Neural cell (in vitro differentiated cells): ENCODE measurements at regions not wholly inside any gene's neighbourhood (a gene's known extent, or its start where the extent isn't known, plus 50 kb on each side); places are given as distances from the start of the nearest gene placed in this dataset.

Experiments
- H2AFZ ChIP-seq: fragments of 200-600, 300-800 bp; sonication (generic), shearing (Covaris generic); 2 replicates; pipeline ENCODE4 v1.6.0; 2014; ENCODE audit warnings: low read depth, mild to moderate bottlenecking, antibody characterized with exemption, low read length, moderate library complexity
- H3F3A ChIP-seq: fragments of 200-600 bp; shearing (Covaris generic); 2 replicates; pipeline ENCODE4 v1.6.1; 2016; ENCODE audit warnings: mild to moderate bottlenecking, moderate library complexity, mixed read lengths, antibody characterized with exemption, low read length; ENCODE audit not compliant: insufficient read depth, poor library complexity, severe bottlenecking
- H3K27ac ChIP-seq: fragments of 200-600, 300-800 bp; sonication (generic), shearing (Covaris generic); 2 replicates; pipeline ENCODE4 v1.5.1; 2014; ENCODE audit warnings: mild to moderate bottlenecking, low read length, moderate library complexity
- H3K27me3 ChIP-seq: fragments of 300-800, 200-600 bp; sonication (generic), shearing (Covaris generic); 2 replicates; pipeline ENCODE4 v1.6.0; 2014; ENCODE audit warnings: mild to moderate bottlenecking, low read depth, low read length, moderate library complexity; ENCODE audit not compliant: insufficient read depth
- H3K36me3 ChIP-seq: fragments of 300-800, 200-600 bp; sonication (generic), shearing (Covaris generic); 2 replicates; pipeline ENCODE4 v1.5.1; 2014; ENCODE audit warnings: mild to moderate bottlenecking, antibody characterized with exemption, low read length, moderate library complexity; ENCODE audit not compliant: insufficient read depth
- H3K4me2 ChIP-seq: fragments of 300-800, 200-600 bp; sonication (generic), shearing (Covaris generic); 2 replicates; pipeline ENCODE4 v1.6.0; 2014; ENCODE audit warnings: mild to moderate bottlenecking, low read length
- H3K4me3 ChIP-seq: fragments of 300-800, 200-600 bp; sonication (generic), shearing (Covaris generic); 2 replicates; pipeline ENCODE4 v1.5.1; 2014; ENCODE audit warnings: mild to moderate bottlenecking, low read length, moderate library complexity
- H3K79me2 ChIP-seq: fragments of 200-600 bp; shearing (Covaris generic); replicated peaks from 2 replicates; pipeline ENCODE4 v1.6.0; 2014; ENCODE audit warnings: mild to moderate bottlenecking, low read length, moderate library complexity; ENCODE audit not compliant: insufficient read depth
- H3K9ac ChIP-seq: fragments of 300-800, 200-600 bp; sonication (generic), shearing (Covaris generic); 2 replicates; pipeline ENCODE4 v1.6.1; 2016; ENCODE audit warnings: mild to moderate bottlenecking, low read length, mixed read lengths
- H3K9me2 ChIP-seq: fragments of 200-600 bp; shearing (Covaris generic); 2 replicates; pipeline ENCODE4 v1.6.1; 2016; ENCODE audit warnings: mild to moderate bottlenecking, low read length, mixed read lengths; ENCODE audit not compliant: insufficient read depth
- H3K9me3 ChIP-seq: fragments of 200-600, 300-800 bp; sonication (generic), shearing (Covaris generic); 2 replicates; pipeline ENCODE4 v1.6.1; 2016; ENCODE audit warnings: mild to moderate bottlenecking, mixed run types, low read length, moderate library complexity, mixed read lengths
- H4K20me1 ChIP-seq: fragments of 200-600 bp; shearing (Covaris generic); 2 replicates; pipeline ENCODE4 v1.6.1; 2016; ENCODE audit warnings: mild to moderate bottlenecking, mixed run types; ENCODE audit not compliant: insufficient read depth
- EP300 ChIP-seq: fragments of 450-650 bp; conservative IDR thresholded peaks from 2 replicates; pipeline ENCODE4 v1.6.1; 2014; ENCODE audit warnings: antibody characterized with exemption, mild to moderate bottlenecking, moderate library complexity; ENCODE audit not compliant: poor library complexity, severe bottlenecking
- EZH2 ChIP-seq: fragments of 200-600, 300-800 bp; shearing (Covaris generic), sonication (generic); IDR thresholded peaks from 2 replicates; pipeline ENCODE4 v1.6.1; 2014; ENCODE audit warnings: antibody characterized with exemption, low read length, borderline replicate concordance, mild to moderate bottlenecking; ENCODE audit not compliant: insufficient read depth, poor library complexity, severe bottlenecking
- MXI1 ChIP-seq: fragments of 450-650 bp; conservative IDR thresholded peaks from 2 replicates; pipeline ENCODE4 v1.6.1; 2014; ENCODE audit warnings: antibody characterized with exemption, mild to moderate bottlenecking; ENCODE audit not compliant: poor library complexity, severe bottlenecking
- POLR2AphosphoS5 ChIP-seq: IDR thresholded peaks from 2 replicates; pipeline ENCODE4 v1.6.1; 2012
- RAD21 ChIP-seq: fragments of 450-650 bp; conservative IDR thresholded peaks from 2 replicates; pipeline ENCODE4 v1.6.1; 2014; ENCODE audit warnings: antibody characterized with exemption, mild to moderate bottlenecking, moderate library complexity
- SMC3 ChIP-seq: fragments of 450-650 bp; conservative IDR thresholded peaks from 2 replicates; pipeline ENCODE4 v1.6.1; 2014; ENCODE audit warnings: antibody characterized with exemption, mild to moderate bottlenecking, moderate library complexity; ENCODE audit not compliant: poor library complexity
- TAF1 ChIP-seq: IDR thresholded peaks from 2 replicates; pipeline ENCODE4 v1.6.1; 2012; ENCODE audit warnings: low read depth
- TF ChIP-seq, protein P1 (sequence below): fragments of 450-650 bp; IDR thresholded peaks from 2 replicates; pipeline ENCODE4 v1.5.1; 2014; ENCODE audit warnings: antibody characterized with exemption, mild to moderate bottlenecking, moderate library complexity; ENCODE audit not compliant: poor library complexity, severe bottlenecking
- TF ChIP-seq, protein P2 (sequence below): IDR thresholded peaks from 2 replicates; pipeline ENCODE4 v1.6.1; 2012; ENCODE audit warnings: borderline replicate concordance

DNA sequence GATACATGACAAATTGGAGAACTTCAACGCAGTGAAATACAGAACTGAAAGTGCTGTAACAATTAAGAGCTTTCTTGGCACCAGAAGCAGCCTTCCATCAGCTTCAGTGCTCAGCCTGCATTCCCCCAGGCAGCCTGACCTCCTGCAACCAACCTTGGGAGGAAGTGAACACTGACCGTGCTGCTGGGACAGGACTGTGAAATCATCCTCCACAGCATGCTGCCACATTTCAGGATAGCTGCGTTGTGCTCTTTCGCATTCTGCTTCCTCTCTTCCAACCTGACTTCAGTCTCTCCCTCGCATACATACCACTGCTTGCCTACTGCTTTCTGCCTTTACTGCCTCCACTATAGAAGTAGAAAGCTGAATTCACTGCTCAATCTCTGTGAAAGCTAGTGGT is 388.6 kb downstream of the RWDD3 start:
- Histone ChIP-seq H3K4me3 (no peak overlapping the region), H3K27ac (no peak overlapping the region), H4K20me1 (no peaks in the 10 kb centered on the region), H3K9me3 (no peaks in the 10 kb centered on the region), H2AFZ (no peak overlapping the region), H3K36me3 (no peaks in the 10 kb centered on the region), H3K9ac (no peak overlapping the region), H3K9me2 (no peaks in the 10 kb centered on the region), H3F3A (no peaks in the 10 kb centered on the region), H3K4me2 (no peak overlapping the region), H3K79me2 (no peaks in the 10 kb centered on the region), H3K27me3 (no peaks in the 10 kb centered on the region)
- TF ChIP-seq, protein P1, sequence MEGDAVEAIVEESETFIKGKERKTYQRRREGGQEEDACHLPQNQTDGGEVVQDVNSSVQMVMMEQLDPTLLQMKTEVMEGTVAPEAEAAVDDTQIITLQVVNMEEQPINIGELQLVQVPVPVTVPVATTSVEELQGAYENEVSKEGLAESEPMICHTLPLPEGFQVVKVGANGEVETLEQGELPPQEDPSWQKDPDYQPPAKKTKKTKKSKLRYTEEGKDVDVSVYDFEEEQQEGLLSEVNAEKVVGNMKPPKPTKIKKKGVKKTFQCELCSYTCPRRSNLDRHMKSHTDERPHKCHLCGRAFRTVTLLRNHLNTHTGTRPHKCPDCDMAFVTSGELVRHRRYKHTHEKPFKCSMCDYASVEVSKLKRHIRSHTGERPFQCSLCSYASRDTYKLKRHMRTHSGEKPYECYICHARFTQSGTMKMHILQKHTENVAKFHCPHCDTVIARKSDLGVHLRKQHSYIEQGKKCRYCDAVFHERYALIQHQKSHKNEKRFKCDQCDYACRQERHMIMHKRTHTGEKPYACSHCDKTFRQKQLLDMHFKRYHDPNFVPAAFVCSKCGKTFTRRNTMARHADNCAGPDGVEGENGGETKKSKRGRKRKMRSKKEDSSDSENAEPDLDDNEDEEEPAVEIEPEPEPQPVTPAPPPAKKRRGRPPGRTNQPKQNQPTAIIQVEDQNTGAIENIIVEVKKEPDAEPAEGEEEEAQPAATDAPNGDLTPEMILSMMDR, result no peak
- TF ChIP-seq EZH2 (no peak), RAD21 (no peak), TAF1 (no peak), SMC3 (no peak), POLR2AphosphoS5 (no peak), MXI1 (no peak)
- TF ChIP-seq, protein P2, sequence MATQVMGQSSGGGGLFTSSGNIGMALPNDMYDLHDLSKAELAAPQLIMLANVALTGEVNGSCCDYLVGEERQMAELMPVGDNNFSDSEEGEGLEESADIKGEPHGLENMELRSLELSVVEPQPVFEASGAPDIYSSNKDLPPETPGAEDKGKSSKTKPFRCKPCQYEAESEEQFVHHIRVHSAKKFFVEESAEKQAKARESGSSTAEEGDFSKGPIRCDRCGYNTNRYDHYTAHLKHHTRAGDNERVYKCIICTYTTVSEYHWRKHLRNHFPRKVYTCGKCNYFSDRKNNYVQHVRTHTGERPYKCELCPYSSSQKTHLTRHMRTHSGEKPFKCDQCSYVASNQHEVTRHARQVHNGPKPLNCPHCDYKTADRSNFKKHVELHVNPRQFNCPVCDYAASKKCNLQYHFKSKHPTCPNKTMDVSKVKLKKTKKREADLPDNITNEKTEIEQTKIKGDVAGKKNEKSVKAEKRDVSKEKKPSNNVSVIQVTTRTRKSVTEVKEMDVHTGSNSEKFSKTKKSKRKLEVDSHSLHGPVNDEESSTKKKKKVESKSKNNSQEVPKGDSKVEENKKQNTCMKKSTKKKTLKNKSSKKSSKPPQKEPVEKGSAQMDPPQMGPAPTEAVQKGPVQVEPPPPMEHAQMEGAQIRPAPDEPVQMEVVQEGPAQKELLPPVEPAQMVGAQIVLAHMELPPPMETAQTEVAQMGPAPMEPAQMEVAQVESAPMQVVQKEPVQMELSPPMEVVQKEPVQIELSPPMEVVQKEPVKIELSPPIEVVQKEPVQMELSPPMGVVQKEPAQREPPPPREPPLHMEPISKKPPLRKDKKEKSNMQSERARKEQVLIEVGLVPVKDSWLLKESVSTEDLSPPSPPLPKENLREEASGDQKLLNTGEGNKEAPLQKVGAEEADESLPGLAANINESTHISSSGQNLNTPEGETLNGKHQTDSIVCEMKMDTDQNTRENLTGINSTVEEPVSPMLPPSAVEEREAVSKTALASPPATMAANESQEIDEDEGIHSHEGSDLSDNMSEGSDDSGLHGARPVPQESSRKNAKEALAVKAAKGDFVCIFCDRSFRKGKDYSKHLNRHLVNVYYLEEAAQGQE, result no peak

DNA sequence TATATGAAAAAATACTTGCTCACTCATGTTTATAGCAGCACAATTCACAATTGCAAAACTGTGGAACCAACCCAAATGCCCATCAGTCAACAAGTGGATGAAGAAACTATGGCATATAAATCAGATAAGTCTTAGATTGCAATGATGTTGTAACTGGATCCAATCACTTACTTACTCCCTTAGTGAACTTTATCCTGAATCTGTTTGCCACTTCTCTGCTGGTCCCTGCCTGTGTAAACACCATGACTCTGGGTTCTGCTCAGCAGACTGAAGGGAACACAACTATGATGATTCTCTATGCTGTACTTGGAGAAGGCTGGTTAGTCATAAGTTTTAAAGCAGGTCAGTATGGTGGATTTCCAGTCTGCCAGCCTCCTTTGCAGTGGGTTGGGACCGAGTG is 391.2 kb downstream of the RWDD3 start:
- Histone ChIP-seq H3K4me2 (no peak overlapping the region), H3K9me2 (no peaks in the 10 kb centered on the region), H3K4me3 (no peak overlapping the region), H4K20me1 (no peaks in the 10 kb centered on the region), H3K79me2 (no peaks in the 10 kb centered on the region), H3F3A (no peaks in the 10 kb centered on the region), H3K9me3 (no peaks in the 10 kb centered on the region), H3K9ac (no peak overlapping the region), H3K27ac (no peak overlapping the region), H2AFZ (no peak overlapping the region), H3K27me3 (no peaks in the 10 kb centered on the region), H3K36me3 (no peaks in the 10 kb centered on the region)
- TF ChIP-seq EP300, result no peak
- TF ChIP-seq POLR2AphosphoS5, result no peak
- TF ChIP-seq, protein P2, result no peak
